ENCODE measurements at regions not wholly inside any gene's neighbourhood (a gene's known extent, or its start where the extent isn't known, plus 50 kb on each side); places are given as distances from the start of the nearest gene placed in this dataset.

DNA sequence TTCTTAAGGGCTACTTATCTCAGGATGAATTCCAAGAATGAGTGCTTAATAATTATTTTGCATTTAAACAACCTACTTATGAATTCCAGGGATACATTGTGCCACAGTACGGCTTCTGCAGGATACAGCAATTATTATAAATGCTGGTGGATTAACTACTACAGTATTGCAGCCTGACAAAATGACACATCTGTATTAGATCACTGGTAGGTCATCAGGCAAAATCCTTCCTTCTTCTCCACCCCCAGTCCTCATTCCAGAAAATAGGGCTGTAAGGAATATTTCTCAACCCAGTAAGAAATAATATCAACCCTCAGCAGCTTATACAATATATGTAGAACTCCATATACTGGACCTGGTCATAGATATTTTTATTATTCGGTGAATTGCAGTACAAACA, 79.3 kb upstream of the RORA start:
- H3K27ac Mint-ChIP-seq = no peak overlapping the region

DNA sequence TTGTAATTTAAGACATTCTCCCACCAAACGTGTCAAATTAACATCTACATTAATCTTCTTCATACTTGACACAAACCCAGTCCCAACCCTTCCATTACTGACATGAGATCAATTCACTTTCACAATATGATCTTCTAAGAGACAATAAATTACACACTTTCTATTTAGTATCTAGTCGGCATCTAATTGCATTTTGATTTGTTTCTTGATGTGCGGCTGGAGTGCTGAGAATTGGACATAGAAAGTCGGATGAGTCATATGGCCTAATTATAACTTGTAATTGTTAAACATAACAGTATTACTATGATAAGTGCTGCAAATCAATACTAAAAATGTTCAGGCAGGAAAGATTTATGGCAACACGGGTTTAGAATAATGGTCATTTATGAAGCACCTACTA, 78.4 kb upstream of the RORA start:
- POLR2A ChIA-PET = no interaction called here
- no peaks in the 10 kb centered on the region for H3K9me3 Mint-ChIP-seq
- no peaks in the 10 kb centered on the region for H3K4me1 Mint-ChIP-seq
- no peaks in the 10 kb centered on the region for H3K36me3 Mint-ChIP-seq
- no peak for ATAC-seq
- H3K27ac Mint-ChIP-seq = no peak overlapping the region
- no peak for DNase-seq
- no peak overlapping the region for H3K4me3 Mint-ChIP-seq
- peaks cover 3 to 38% (median 9%) of the 10 kb centered on the region in 5 donors for H3K27me3 Mint-ChIP-seq

More for the DNA sequence above, 79.3 kb upstream of the RORA start:
- POLR2A ChIA-PET = no interaction called here
- Mint-ChIP-seq H3K36me3 (no peaks in the 10 kb centered on the region), H3K27me3 (peaks cover 3 to 38% (median 9%) of the 10 kb centered on the region in 5 donors), H3K4me1 (no peaks in the 10 kb centered on the region), H3K9me3 (no peaks in the 10 kb centered on the region), H3K4me3 (no peak overlapping the region)
- ATAC-seq (no peak), DNase-seq (no peak)

DNA sequence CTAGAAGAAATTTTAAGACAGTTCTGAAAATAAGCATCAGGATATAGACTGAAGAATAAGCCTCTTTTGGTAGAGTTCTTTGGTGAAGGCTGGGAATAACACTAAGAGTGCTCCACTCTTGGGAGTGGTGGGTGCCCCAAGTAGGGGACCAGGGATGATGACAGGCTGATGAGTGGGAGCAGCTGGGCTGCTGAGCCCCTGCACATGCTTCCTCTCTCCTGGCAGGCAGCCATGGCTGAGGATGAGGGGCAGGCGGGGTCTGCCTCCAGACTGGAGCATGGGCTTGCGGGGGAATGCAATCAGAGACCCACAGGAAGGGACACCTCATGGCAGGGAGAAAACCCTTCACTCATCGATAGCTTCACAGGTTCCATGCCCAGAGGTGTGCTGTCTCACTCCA, 72.6 kb upstream of the RORA start:
- no peaks in the 10 kb centered on the region for H3K36me3 Mint-ChIP-seq
- no peak overlapping the region for H3K4me3 Mint-ChIP-seq
- ATAC-seq (no peak), DNase-seq (no peak)
- H3K9me3 Mint-ChIP-seq = peaks cover 0 to 2% (median 0%) of the 10 kb centered on the region in 9 donors
- no peak overlapping the region for H3K27ac Mint-ChIP-seq
- peaks cover 5 to 29% (median 8%) of the 10 kb centered on the region in 5 donors for H3K27me3 Mint-ChIP-seq
- POLR2A ChIA-PET = no interaction called here
- H3K4me1 Mint-ChIP-seq = no peaks in the 10 kb centered on the region

- Mint-ChIP-seq H3K36me3 (no peaks in the 10 kb centered on the region), H3K27ac (no peak overlapping the region), H3K4me3 (no peak overlapping the region), H3K27me3 (peaks cover 0 to 15% (median 11%) of the 10 kb centered on the region in 5 donors), H3K4me1 (no peaks in the 10 kb centered on the region), H3K9me3 (peaks cover 0 to 2% (median 0%) of the 10 kb centered on the region in 9 donors)
- POLR2A ChIA-PET = no interaction called here
- DNase-seq (no peak), ATAC-seq (no peak)
These were observed 70.1 kb upstream of the RORA start for GRCh38 chr15:61299075-61299763.

- H3K4me3 Mint-ChIP-seq = no peak overlapping the region
- DNase-seq (no peak), ATAC-seq (no peak)
- POLR2A ChIA-PET = no interaction called here
- peaks cover 0 to 8% (median 0%) of the 10 kb centered on the region in 9 donors for H3K9me3 Mint-ChIP-seq
- H3K4me1 Mint-ChIP-seq = no peaks in the 10 kb centered on the region
- no peaks in the 10 kb centered on the region for H3K36me3 Mint-ChIP-seq
- peaks cover 5 to 23% (median 13%) of the 10 kb centered on the region in 5 donors for H3K27me3 Mint-ChIP-seq
- no peak overlapping the region for H3K27ac Mint-ChIP-seq
These were observed 66.1 kb upstream of the RORA start for GRCh38 chr15:61295239-61295638.

DNA sequence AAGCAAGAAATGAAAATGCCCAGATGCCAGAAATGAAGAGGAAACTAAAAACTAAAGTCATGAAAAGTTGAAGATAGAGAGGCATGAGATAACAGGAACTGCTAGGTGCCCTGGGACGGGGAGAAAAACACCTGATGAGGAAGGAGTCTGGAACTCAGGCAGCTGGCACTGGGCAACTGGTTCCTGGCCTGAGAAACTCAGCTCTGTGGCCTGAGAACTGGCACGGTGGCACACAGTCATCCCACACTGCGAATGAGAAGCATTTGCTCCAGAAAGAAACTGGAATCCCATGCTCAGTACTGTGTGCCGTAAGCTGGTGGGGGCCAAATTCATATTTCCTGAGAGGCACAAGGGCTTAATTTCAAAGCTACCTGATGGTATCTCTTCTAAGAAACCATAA, 53.6 kb upstream of the RORA start:
- peaks cover 0 to 12% (median 0%) of the 10 kb centered on the region in 9 donors for H3K9me3 Mint-ChIP-seq
- POLR2A ChIA-PET = interaction anchor here (0.7 kb wide), 1 partner anchor 35 kb away, joined by 3 read pairs; no protein-coding TSS in a partner anchor
- H3K4me1 Mint-ChIP-seq = no peaks in the 10 kb centered on the region
- ATAC-seq (no peak), DNase-seq (no peak)
- H3K27ac Mint-ChIP-seq = no peak overlapping the region
- no peak overlapping the region for H3K4me3 Mint-ChIP-seq
- H3K36me3 Mint-ChIP-seq = no peaks in the 10 kb centered on the region
- peaks cover 15 to 43% (median 22%) of the 10 kb centered on the region in 5 donors for H3K27me3 Mint-ChIP-seq

DNA sequence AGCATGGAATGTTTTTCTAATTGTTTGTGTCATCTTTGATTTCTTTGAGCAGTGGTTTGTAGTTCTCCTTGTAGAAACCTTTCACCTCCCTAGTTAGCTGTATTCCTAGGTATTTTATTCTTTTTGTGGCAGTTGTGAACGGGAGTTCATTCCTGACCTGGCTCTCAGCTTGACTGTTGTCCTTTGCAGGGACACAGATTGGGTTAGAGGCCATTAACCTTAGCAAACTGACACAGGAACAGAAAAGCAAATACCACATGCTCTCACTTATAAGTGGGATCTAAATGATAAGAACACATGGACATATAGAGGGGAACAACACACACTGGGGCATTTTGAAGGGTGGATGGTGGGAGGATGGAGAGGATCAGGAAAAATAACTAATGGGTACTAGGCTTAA, 52.2 kb upstream of the RORA start:
- Mint-ChIP-seq H3K9me3 (peaks cover 0 to 10% (median 0%) of the 10 kb centered on the region in 9 donors), H3K27me3 (peaks cover 17 to 52% (median 24%) of the 10 kb centered on the region in 5 donors), H3K27ac (no peak overlapping the region), H3K36me3 (no peaks in the 10 kb centered on the region), H3K4me3 (no peak overlapping the region), H3K4me1 (no peaks in the 10 kb centered on the region)
- POLR2A ChIA-PET = no interaction called here
- DNase-seq (no peak), ATAC-seq (no peak)

Measured in naive thymus-derived CD8-positive, alpha-beta T cell (primary cell).